B cell (primary cell): ENCODE measurements at regions not wholly inside any gene's neighbourhood (a gene's known extent, or its start where the extent isn't known, plus 50 kb on each side); places are given as distances from the start of the nearest gene placed in this dataset.

Experiments used
- EZH2 ChIP-seq: IDR thresholded peaks from 2 replicates; pipeline ENCODE4 v1.6.1; 2012; ENCODE audit warnings: borderline replicate concordance, low read depth, mild to moderate bottlenecking, moderate library complexity, low read length; ENCODE audit not compliant: insufficient read depth, poor library complexity, severe bottlenecking
- TF ChIP-seq, protein P1 (sequence below): fragments of 200-600 bp; IDR thresholded peaks from one replicate; pipeline ENCODE4 v1.8.0; 2022; ENCODE audit warnings: antibody characterized with exemption, mild to moderate bottlenecking

GRCh38 chr12:124413915-124414314, 119.0 kb downstream of the RFLNA start:
- TF ChIP-seq, protein P1, sequence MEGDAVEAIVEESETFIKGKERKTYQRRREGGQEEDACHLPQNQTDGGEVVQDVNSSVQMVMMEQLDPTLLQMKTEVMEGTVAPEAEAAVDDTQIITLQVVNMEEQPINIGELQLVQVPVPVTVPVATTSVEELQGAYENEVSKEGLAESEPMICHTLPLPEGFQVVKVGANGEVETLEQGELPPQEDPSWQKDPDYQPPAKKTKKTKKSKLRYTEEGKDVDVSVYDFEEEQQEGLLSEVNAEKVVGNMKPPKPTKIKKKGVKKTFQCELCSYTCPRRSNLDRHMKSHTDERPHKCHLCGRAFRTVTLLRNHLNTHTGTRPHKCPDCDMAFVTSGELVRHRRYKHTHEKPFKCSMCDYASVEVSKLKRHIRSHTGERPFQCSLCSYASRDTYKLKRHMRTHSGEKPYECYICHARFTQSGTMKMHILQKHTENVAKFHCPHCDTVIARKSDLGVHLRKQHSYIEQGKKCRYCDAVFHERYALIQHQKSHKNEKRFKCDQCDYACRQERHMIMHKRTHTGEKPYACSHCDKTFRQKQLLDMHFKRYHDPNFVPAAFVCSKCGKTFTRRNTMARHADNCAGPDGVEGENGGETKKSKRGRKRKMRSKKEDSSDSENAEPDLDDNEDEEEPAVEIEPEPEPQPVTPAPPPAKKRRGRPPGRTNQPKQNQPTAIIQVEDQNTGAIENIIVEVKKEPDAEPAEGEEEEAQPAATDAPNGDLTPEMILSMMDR = no peak
- TF ChIP-seq EZH2 = no peak
